ENCODE measurements at regions not wholly inside any gene's neighbourhood (a gene's known extent, or its start where the extent isn't known, plus 50 kb on each side); places are given as distances from the start of the nearest gene placed in this dataset.

DNA sequence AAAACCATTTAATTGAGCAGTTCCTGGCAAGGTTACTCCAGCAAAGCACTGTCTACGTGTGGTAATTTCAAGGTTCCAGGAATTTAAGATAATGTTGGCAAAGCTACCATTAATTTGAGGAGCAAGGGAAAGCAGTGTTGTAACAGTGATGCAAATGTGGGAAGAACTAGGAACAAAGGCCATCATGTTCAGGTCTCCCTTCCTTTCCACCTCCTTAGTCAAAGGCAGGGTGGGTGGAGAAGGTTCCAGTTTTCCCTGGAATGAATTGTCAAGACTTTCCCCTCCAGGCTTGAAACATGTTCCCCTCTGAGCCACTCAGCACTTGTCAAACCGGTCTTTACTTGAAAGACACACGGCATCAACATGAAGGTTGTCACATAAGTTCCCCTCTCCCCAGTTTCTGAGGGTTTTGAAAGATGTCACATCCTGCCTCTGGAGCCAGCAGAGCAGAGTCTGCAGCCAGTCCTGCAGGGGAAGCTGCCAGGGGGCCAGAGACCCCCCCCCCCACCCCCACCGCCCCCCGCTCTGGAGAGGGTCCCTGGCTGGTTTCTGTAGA lies 226.0 kb downstream of the GAS1 start:
- no peak for TF ChIP-seq POLR2AphosphoS5 (IDR thresholded peaks at IDR 0.05; ENCODE audit: low read depth, low read length)
- TF ChIP-seq TAF1 (IDR thresholded peaks at IDR 0.05; ENCODE audit: borderline replicate concordance, low read depth, low read length), result no peak
- no peak for TF ChIP-seq POLR2A (IDR thresholded peaks at IDR 0.05; ENCODE audit: low read depth, low read length)

Data from GM12892 (cell line).